ENCODE measurements at regions not wholly inside any gene's neighbourhood (a gene's known extent, or its start where the extent isn't known, plus 50 kb on each side); places are given as distances from the start of the nearest gene placed in this dataset.

- Histone ChIP-seq H3K9ac (ENCODE audit: extremely low read depth, low read length, poor library complexity, severe bottlenecking) (no peak overlapping the region), H3K27ac (ENCODE audit: low read depth, low read length) (no peak overlapping the region), H3K27me3 (ENCODE audit: control insufficient read depth, insufficient read depth, low read length, poor library complexity, severe bottlenecking) (no peaks in the 10 kb centered on the region), H3K9me3 (ENCODE audit: control insufficient read depth, low read length) (no peaks in the 10 kb centered on the region), H3K4me3 (ENCODE audit: low read length) (no peak overlapping the region), H3K36me3 (ENCODE audit: control insufficient read depth, insufficient read depth, low read length) (no peaks in the 10 kb centered on the region), H3K4me1 (ENCODE audit: control insufficient read depth, insufficient read depth, low read length) (no peaks in the 10 kb centered on the region)
- H3K4me3 Mint-ChIP-seq = no peak overlapping the region
- no peaks in the 10 kb centered on the region for H3K27me3 Mint-ChIP-seq (ENCODE audit: insufficient read depth)
- no peak overlapping the region for H3K27ac Mint-ChIP-seq
- H3K4me1 Mint-ChIP-seq = no peaks in the 10 kb centered on the region
- 95 to 100% methylated on average over 1 of the region's 2 CpGs for WGBS, 2 experiments (ENCODE audit: insufficient coverage in 1 of 2, insufficient read length in 1 of 2)
- TF ChIP-seq CTCF (conservative IDR thresholded peaks at IDR 0.05) = no peak
- H3K36me3 Mint-ChIP-seq (ENCODE audit: low read depth) = no peaks in the 10 kb centered on the region
- H3K9me3 Mint-ChIP-seq = no peaks in the 10 kb centered on the region
- DNase-seq = no peak
Observed at GRCh38 chr7:115195208-115195607, 273.3 kb downstream of the MDFIC start.

GRCh38 chr7:115191526-115191925, 269.6 kb downstream of the MDFIC start:
- H3K27ac Mint-ChIP-seq = no peak overlapping the region
- no peaks in the 10 kb centered on the region for H3K9me3 Mint-ChIP-seq
- no peak overlapping the region for H3K9ac ChIP-seq (ENCODE audit: extremely low read depth, low read length, poor library complexity, severe bottlenecking)
- no peak overlapping the region for H3K4me3 ChIP-seq (ENCODE audit: low read length)
- no peaks in the 10 kb centered on the region for H3K27me3 Mint-ChIP-seq (ENCODE audit: insufficient read depth)
- WGBS, 2 experiments (ENCODE audit: insufficient coverage in 1 of 2, insufficient read length in 1 of 2) = 93% methylated on average over 2 of the region's 2 CpGs; no CpG with 5 or more reads in 1 of the 2 experiments
- no peak for TF ChIP-seq CTCF (conservative IDR thresholded peaks at IDR 0.05)
- H3K4me1 ChIP-seq (ENCODE audit: control insufficient read depth, insufficient read depth, low read length) = no peaks in the 10 kb centered on the region
- H3K4me3 Mint-ChIP-seq = no peak overlapping the region
- no peak overlapping the region for H3K27ac ChIP-seq (ENCODE audit: low read depth, low read length)
- H3K36me3 Mint-ChIP-seq (ENCODE audit: low read depth) = no peaks in the 10 kb centered on the region
- H3K9me3 ChIP-seq (ENCODE audit: control insufficient read depth, low read length) = no peaks in the 10 kb centered on the region
- H3K27me3 ChIP-seq (ENCODE audit: control insufficient read depth, insufficient read depth, low read length, poor library complexity, severe bottlenecking) = no peaks in the 10 kb centered on the region
- DNase-seq = no peak
- no peaks in the 10 kb centered on the region for H3K36me3 ChIP-seq (ENCODE audit: control insufficient read depth, insufficient read depth, low read length)
- H3K4me1 Mint-ChIP-seq = no peaks in the 10 kb centered on the region

- H3K27ac Mint-ChIP-seq = no peak overlapping the region
Observed at GRCh38 chr7:115183431-115184057, 261.6 kb downstream of the MDFIC start.

More at GRCh38 chr7:115183431-115184057, 261.6 kb downstream of the MDFIC start:
- no peaks in the 10 kb centered on the region for H3K9me3 ChIP-seq (ENCODE audit: control insufficient read depth, low read length)
- no peak overlapping the region for H3K27ac ChIP-seq (ENCODE audit: low read depth, low read length)
- Mint-ChIP-seq H3K36me3 (ENCODE audit: low read depth) (no peaks in the 10 kb centered on the region), H3K4me1 (no peaks in the 10 kb centered on the region), H3K9me3 (no peaks in the 10 kb centered on the region), H3K4me3 (no peak overlapping the region), H3K27me3 (ENCODE audit: insufficient read depth) (no peaks in the 10 kb centered on the region)
- no peaks in the 10 kb centered on the region for H3K27me3 ChIP-seq (ENCODE audit: control insufficient read depth, insufficient read depth, low read length, poor library complexity, severe bottlenecking)
- no peaks in the 10 kb centered on the region for H3K4me1 ChIP-seq (ENCODE audit: control insufficient read depth, insufficient read depth, low read length)
- WGBS, 2 experiments (ENCODE audit: insufficient coverage in 1 of 2, insufficient read length in 1 of 2) = 94 to 100% methylated on average over 3 to 5 of the region's 5 CpGs
- no peaks in the 10 kb centered on the region for H3K36me3 ChIP-seq (ENCODE audit: control insufficient read depth, insufficient read depth, low read length)
- no peak overlapping the region for H3K9ac ChIP-seq (ENCODE audit: extremely low read depth, low read length, poor library complexity, severe bottlenecking)
- DNase-seq = no peak
- no peak overlapping the region for H3K4me3 ChIP-seq (ENCODE audit: low read length)
- TF ChIP-seq CTCF (conservative IDR thresholded peaks at IDR 0.05) = no peak

Measured in endodermal cell (in vitro differentiated cells).